K562 (cell line): ENCODE measurements at regions not wholly inside any gene's neighbourhood (a gene's known extent, or its start where the extent isn't known, plus 50 kb on each side); places are given as distances from the start of the nearest gene placed in this dataset.

ENCODE experiments used
- BHLHE40 ChIP-seq: IDR thresholded peaks from 2 replicates; pipeline ENCODE4 v1.6.1; 2011; ENCODE audit warnings: low read length, improper control_type of control experiment
- ELF2 ChIP-seq: fragments of 250-450 bp; sonication (Bioruptor Pico); IDR thresholded peaks from 2 replicates; pipeline ENCODE4 v1.5.0; 2021; ENCODE audit warnings: mild to moderate bottlenecking
- LCOR ChIP-seq: sonication (generic); formaldehyde crosslinking; IDR thresholded peaks from 2 replicates; pipeline ENCODE4 v1.8.0; 2022; ENCODE audit warnings: mild to moderate bottlenecking, missing genetic modification reagents
- NBN ChIP-seq: fragments of 450-650 bp; IDR thresholded peaks from 2 replicates; pipeline ENCODE4 v1.6.1; 2016; ENCODE audit warnings: low read depth, mild to moderate bottlenecking
- TAL1 ChIP-seq: fragments of 450-650 bp; IDR thresholded peaks from 2 replicates; pipeline ENCODE4 v1.6.1; 2016; ENCODE audit warnings: mild to moderate bottlenecking
- TCFL5 ChIP-seq: fragments of 250-450 bp; sonication (Bioruptor Pico); conservative IDR thresholded peaks from 2 replicates; pipeline ENCODE4 v1.6.1; 2021; ENCODE audit warnings: mild to moderate bottlenecking, moderate library complexity, matching md5 sums
- XRCC3 ChIP-seq: fragments of 450-650 bp; IDR thresholded peaks from 2 replicates; pipeline ENCODE4 v1.6.1; 2017; ENCODE audit warnings: mild to moderate bottlenecking, moderate library complexity
- ZNF140 ChIP-seq: fragments of 250-450 bp; sonication (Bioruptor Pico); IDR thresholded peaks from 2 replicates; pipeline ENCODE4 v1.8.0; 2021; ENCODE audit warnings: moderate library complexity, mild to moderate bottlenecking, inconsistent platforms
- ZNF76 ChIP-seq: fragments of 250-450 bp; sonication (Bioruptor Pico); IDR thresholded peaks from 2 replicates; pipeline ENCODE4 v1.4.0; 2020; ENCODE audit warnings: mild to moderate bottlenecking, moderate library complexity, borderline replicate concordance
- ZNF766 ChIP-seq: fragments of 200-800 bp; sonication (Bioruptor generic); conservative IDR thresholded peaks from 2 replicates; pipeline ENCODE4 v1.6.1; 2016; ENCODE audit warnings: missing genetic modification characterization, missing compliant biosample characterization
- TF ChIP-seq, protein P1 (sequence below): fragments of 250-450 bp; sonication (Bioruptor Pico); IDR thresholded peaks from 2 replicates; pipeline ENCODE4 v1.4.0; 2020
- TF ChIP-seq, protein P2 (sequence below): fragments of 450-650 bp; IDR thresholded peaks from 2 replicates; pipeline ENCODE4 v1.6.1; 2014; ENCODE audit warnings: low read depth, mild to moderate bottlenecking, moderate library complexity, borderline replicate concordance
- TF ChIP-seq, protein P3 (sequence below): fragments of 250-450 bp; sonication (Bioruptor Pico); IDR thresholded peaks from 2 replicates; pipeline ENCODE4 v1.9.0; 2021; ENCODE audit warnings: mild to moderate bottlenecking
- TF ChIP-seq, protein P4 (sequence below), 2 experiments: fragments of 450-650 bp in 1 of 2; sonication (generic) in 1 of 2; formaldehyde crosslinking; conservative IDR thresholded peaks; 2 replicates each; pipeline versions ENCODE4 v1.4.0 to v1.8.1; 2020 to 2022; ENCODE audit warnings: mild to moderate bottlenecking in 1 of 2, missing genetic modification reagents in 1 of 2
- TF ChIP-seq, protein P5 (sequence below): fragments of 250-450 bp; sonication (Bioruptor Pico); IDR thresholded peaks from 2 replicates; pipeline ENCODE4 v1.4.0; 2020; ENCODE audit warnings: mild to moderate bottlenecking, moderate library complexity

DNA sequence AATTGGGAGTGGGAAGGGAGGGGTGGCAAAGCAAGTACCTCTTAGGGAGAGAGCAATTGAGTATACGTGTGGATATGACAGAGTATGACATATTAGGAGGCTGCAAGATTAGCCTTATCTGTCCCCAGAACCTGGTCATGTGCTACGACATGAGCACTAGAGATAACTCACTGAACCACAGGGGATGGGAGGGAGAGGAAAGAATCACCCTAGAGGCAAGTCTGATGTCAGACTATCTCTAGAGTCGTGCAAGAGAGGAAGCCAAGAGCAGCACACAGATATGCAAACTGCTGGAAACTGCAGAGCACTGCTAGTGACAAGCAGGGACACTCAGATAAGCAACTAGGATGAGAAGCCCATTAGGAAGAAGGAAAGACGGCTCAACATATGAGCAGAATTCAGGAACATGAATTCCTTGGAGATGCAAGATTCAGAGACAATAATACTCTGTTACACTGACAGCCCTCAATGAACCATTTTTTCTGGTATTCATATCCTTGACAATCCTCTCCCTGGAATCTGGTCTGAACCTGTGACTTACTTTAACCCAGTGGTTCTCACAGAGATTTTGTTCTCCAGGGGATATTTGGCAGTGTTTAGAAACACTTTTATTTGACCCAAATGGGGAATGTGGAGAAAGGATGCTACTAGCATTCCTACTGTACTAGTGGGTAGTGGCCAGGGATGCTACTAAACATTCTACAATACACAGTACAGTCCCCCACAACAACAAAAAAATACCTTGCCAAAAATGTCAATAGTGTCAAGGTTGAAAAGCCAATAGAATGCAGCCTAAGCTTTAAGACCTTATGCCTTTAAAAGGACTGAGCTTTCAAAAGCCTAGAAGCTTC lies 84.0 kb upstream of the BMP2K start (continued):
- TF ChIP-seq, protein P1, sequence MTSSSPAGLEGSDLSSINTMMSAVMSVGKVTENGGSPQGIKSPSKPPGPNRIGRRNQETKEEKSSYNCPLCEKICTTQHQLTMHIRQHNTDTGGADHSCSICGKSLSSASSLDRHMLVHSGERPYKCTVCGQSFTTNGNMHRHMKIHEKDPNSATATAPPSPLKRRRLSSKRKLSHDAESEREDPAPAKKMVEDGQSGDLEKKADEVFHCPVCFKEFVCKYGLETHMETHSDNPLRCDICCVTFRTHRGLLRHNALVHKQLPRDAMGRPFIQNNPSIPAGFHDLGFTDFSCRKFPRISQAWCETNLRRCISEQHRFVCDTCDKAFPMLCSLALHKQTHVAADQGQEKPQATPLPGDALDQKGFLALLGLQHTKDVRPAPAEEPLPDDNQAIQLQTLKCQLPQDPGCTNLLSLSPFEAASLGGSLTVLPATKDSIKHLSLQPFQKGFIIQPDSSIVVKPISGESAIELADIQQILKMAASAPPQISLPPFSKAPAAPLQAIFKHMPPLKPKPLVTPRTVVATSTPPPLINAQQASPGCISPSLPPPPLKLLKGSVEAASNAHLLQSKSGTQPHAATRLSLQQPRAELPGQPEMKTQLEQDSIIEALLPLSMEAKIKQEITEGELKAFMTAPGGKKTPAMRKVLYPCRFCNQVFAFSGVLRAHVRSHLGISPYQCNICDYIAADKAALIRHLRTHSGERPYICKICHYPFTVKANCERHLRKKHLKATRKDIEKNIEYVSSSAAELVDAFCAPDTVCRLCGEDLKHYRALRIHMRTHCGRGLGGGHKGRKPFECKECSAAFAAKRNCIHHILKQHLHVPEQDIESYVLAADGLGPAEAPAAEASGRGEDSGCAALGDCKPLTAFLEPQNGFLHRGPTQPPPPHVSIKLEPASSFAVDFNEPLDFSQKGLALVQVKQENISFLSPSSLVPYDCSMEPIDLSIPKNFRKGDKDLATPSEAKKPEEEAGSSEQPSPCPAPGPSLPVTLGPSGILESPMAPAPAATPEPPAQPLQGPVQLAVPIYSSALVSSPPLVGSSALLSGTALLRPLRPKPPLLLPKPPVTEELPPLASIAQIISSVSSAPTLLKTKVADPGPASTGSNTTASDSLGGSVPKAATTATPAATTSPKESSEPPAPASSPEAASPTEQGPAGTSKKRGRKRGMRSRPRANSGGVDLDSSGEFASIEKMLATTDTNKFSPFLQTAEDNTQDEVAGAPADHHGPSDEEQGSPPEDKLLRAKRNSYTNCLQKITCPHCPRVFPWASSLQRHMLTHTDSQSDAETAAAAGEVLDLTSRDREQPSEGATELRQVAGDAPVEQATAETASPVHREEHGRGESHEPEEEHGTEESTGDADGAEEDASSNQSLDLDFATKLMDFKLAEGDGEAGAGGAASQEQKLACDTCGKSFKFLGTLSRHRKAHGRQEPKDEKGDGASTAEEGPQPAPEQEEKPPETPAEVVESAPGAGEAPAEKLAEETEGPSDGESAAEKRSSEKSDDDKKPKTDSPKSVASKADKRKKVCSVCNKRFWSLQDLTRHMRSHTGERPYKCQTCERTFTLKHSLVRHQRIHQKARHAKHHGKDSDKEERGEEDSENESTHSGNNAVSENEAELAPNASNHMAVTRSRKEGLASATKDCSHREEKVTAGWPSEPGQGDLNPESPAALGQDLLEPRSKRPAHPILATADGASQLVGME (CRISPR knock-in tag), result no peak
- TF ChIP-seq, protein P2, sequence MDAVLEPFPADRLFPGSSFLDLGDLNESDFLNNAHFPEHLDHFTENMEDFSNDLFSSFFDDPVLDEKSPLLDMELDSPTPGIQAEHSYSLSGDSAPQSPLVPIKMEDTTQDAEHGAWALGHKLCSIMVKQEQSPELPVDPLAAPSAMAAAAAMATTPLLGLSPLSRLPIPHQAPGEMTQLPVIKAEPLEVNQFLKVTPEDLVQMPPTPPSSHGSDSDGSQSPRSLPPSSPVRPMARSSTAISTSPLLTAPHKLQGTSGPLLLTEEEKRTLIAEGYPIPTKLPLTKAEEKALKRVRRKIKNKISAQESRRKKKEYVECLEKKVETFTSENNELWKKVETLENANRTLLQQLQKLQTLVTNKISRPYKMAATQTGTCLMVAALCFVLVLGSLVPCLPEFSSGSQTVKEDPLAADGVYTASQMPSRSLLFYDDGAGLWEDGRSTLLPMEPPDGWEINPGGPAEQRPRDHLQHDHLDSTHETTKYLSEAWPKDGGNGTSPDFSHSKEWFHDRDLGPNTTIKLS, result peak; percentile 74
- TF ChIP-seq, protein P3, sequence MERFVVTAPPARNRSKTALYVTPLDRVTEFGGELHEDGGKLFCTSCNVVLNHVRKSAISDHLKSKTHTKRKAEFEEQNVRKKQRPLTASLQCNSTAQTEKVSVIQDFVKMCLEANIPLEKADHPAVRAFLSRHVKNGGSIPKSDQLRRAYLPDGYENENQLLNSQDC (CRISPR knock-in tag), result 0 out of 2 replicates have a peak, but pooled peaks have one; percentile 66
- TF ChIP-seq ELF2 (CRISPR knock-in tag) (0 out of 2 replicates have a peak, but pooled peaks have one; percentile 56), ZNF140 (no peak), TAL1 (peak; percentile 100), XRCC3 (no peak), TCFL5 (peak; percentile 49; the same call in 1 of the 2 replicates), ZNF766 (peak; percentile 97), BHLHE40 (peak; percentile 100), NBN (peak; percentile 99), LCOR (CRISPR knock-in tag) (peak; percentile 95), ZNF76 (peak; percentile 71; the same call in 1 of the 2 replicates)
- TF ChIP-seq, protein P4, sequence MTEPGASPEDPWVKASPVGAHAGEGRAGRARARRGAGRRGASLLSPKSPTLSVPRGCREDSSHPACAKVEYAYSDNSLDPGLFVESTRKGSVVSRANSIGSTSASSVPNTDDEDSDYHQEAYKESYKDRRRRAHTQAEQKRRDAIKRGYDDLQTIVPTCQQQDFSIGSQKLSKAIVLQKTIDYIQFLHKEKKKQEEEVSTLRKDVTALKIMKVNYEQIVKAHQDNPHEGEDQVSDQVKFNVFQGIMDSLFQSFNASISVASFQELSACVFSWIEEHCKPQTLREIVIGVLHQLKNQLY (CRISPR knock-in tag; conservative IDR thresholded peaks at IDR 0.05), result no peak
- TF ChIP-seq, protein P5, sequence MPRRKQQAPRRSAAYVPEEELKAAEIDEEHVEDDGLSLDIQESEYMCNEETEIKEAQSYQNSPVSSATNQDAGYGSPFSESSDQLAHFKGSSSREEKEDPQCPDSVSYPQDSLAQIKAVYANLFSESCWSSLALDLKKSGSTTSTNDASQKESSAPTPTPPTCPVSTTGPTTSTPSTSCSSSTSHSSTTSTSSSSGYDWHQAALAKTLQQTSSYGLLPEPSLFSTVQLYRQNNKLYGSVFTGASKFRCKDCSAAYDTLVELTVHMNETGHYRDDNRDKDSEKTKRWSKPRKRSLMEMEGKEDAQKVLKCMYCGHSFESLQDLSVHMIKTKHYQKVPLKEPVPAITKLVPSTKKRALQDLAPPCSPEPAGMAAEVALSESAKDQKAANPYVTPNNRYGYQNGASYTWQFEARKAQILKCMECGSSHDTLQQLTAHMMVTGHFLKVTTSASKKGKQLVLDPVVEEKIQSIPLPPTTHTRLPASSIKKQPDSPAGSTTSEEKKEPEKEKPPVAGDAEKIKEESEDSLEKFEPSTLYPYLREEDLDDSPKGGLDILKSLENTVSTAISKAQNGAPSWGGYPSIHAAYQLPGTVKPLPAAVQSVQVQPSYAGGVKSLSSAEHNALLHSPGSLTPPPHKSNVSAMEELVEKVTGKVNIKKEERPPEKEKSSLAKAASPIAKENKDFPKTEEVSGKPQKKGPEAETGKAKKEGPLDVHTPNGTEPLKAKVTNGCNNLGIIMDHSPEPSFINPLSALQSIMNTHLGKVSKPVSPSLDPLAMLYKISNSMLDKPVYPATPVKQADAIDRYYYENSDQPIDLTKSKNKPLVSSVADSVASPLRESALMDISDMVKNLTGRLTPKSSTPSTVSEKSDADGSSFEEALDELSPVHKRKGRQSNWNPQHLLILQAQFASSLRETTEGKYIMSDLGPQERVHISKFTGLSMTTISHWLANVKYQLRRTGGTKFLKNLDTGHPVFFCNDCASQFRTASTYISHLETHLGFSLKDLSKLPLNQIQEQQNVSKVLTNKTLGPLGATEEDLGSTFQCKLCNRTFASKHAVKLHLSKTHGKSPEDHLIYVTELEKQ, result no peak
